Colonic mucosa (tissue), 4 donors: ENCODE measurements at regions not wholly inside any gene's neighbourhood (a gene's known extent, or its start where the extent isn't known, plus 50 kb on each side); places are given as distances from the start of the nearest gene placed in this dataset.

Source experiments
- DNase-seq: peaks from one replicate; pipeline ENCODE4 v3.0.0-alpha.2; 2020
- H3K27ac ChIP-seq: fragments of 200-600 bp; one replicate; pipeline ENCODE4 v1.8.0; 2021
- H3K27me3 ChIP-seq: fragments of 200-600 bp; one replicate; pipeline ENCODE4 v1.8.0; 2021
- H3K36me3 ChIP-seq: fragments of 200-600 bp; one replicate; pipeline ENCODE4 v1.8.0; 2021
- H3K4me1 ChIP-seq: fragments of 200-600 bp; one replicate; pipeline ENCODE4 v1.8.0; 2021; ENCODE audit warnings: mild to moderate bottlenecking
- H3K4me3 ChIP-seq: fragments of 200-600 bp; one replicate; pipeline ENCODE4 v1.8.0; 2021
- H3K9ac ChIP-seq, 2 donors: one replicate each; pipeline ENCODE4 v1.7.0; 2013; ENCODE audit warnings: control low read depth in 2 of 2, low read depth in 2 of 2, low read length in 2 of 2
- H3K9me3 ChIP-seq: fragments of 200-600 bp; one replicate; pipeline ENCODE4 v1.8.0; 2021
- CTCF ChIP-seq: fragments of 200-600 bp; IDR thresholded peaks from one replicate; pipeline ENCODE4 v1.8.0; 2022; ENCODE audit warnings: antibody characterized with exemption, mild to moderate bottlenecking
- intact Hi-C: fragments of 100-400 bp; cut with DNase I; formaldehyde crosslinking; loops from one replicate; pipeline ENCODE4 v1.14.1; 2022
- donor health status: healthy.
- donor health status: DM: no; HTN: no; CAD: no.
- donor health status: DM: no; HTN: no; CAD: no.

GRCh38 chr6:139442188-139442671, 67.8 kb upstream of the CITED2 start:
- H3K36me3 ChIP-seq: no peaks in the 10 kb centered on the region
- no peak for DNase-seq
- intact Hi-C loops: no loop called here
- TF ChIP-seq CTCF: no peak
- H3K9ac ChIP-seq: no peak overlapping the region
- H3K27ac ChIP-seq: no peak overlapping the region
- H3K4me1 ChIP-seq: no peaks in the 10 kb centered on the region
- no peaks in the 10 kb centered on the region for H3K9me3 ChIP-seq
- H3K27me3 ChIP-seq: no peaks in the 10 kb centered on the region
- H3K4me3 ChIP-seq: no peak overlapping the region

- no peak for TF ChIP-seq CTCF
- no peak overlapping the region for H3K27ac ChIP-seq
- intact Hi-C loops: no loop called here
- no peaks in the 10 kb centered on the region for H3K4me1 ChIP-seq
- no peak overlapping the region for H3K4me3 ChIP-seq
- no peak overlapping the region for H3K9ac ChIP-seq
- no peak for DNase-seq
- H3K9me3 ChIP-seq: no peaks in the 10 kb centered on the region
- H3K27me3 ChIP-seq: no peaks in the 10 kb centered on the region
- no peaks in the 10 kb centered on the region for H3K36me3 ChIP-seq
Measured at GRCh38 chr6:139439349-139439748, 64.9 kb upstream of the CITED2 start.

- H3K9ac ChIP-seq: no peak overlapping the region
- TF ChIP-seq CTCF: no peak
- no peak for DNase-seq
- no peaks in the 10 kb centered on the region for H3K36me3 ChIP-seq
- intact Hi-C loops: no loop called here
- no peaks in the 10 kb centered on the region for H3K4me1 ChIP-seq
- H3K27ac ChIP-seq: no peak overlapping the region
- H3K27me3 ChIP-seq: no peaks in the 10 kb centered on the region
- no peaks in the 10 kb centered on the region for H3K9me3 ChIP-seq
- no peak overlapping the region for H3K4me3 ChIP-seq
Measured at GRCh38 chr6:139438775-139439174, 64.3 kb upstream of the CITED2 start.

- no peak overlapping the region for H3K4me3 ChIP-seq
- DNase-seq: no peak
- no peak overlapping the region for H3K27ac ChIP-seq
- no peaks in the 10 kb centered on the region for H3K9me3 ChIP-seq
- H3K9ac ChIP-seq: no peak overlapping the region
- H3K27me3 ChIP-seq: no peaks in the 10 kb centered on the region
- H3K4me1 ChIP-seq: no peaks in the 10 kb centered on the region
- H3K36me3 ChIP-seq: no peaks in the 10 kb centered on the region
- intact Hi-C loops: no loop called here
- no peak for TF ChIP-seq CTCF
Measured at GRCh38 chr6:139436957-139437348, 62.5 kb upstream of the CITED2 start.

- no peak overlapping the region for H3K4me3 ChIP-seq
- no peaks in the 10 kb centered on the region for H3K4me1 ChIP-seq
- intact Hi-C loops: no loop called here
- H3K9ac ChIP-seq: no peak overlapping the region
- TF ChIP-seq CTCF: no peak
- DNase-seq: no peak
- H3K27ac ChIP-seq: no peak overlapping the region
- H3K36me3 ChIP-seq: no peaks in the 10 kb centered on the region
- no peaks in the 10 kb centered on the region for H3K27me3 ChIP-seq
- no peaks in the 10 kb centered on the region for H3K9me3 ChIP-seq
Measured at GRCh38 chr6:139436200-139436956, 61.9 kb upstream of the CITED2 start.
